ENCODE measurements at regions not wholly inside any gene's neighbourhood (a gene's known extent, or its start where the extent isn't known, plus 50 kb on each side); places are given as distances from the start of the nearest gene placed in this dataset.
A peak's percentile ranks its signal among the peaks of the same experiment; 100 is the strongest.

DNA sequence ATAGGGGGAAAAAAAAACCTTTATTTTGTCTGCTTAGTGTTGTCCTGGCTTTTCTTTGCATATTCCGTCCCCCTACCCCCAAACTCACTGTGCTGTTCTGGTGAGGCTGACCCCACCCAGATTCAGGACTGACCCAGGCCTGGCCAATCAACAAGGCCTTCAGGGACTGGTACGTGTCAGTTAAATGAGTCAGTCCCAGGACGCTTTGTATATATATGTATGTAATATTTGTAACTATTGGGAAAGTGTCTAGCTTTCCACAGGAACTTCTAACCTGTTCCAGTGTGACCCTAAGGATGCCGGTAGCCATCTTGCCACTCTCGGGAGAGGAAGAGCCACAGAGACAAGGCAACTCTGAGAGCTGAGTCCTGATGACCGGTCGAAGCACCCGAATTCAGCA lies 107.4 kb downstream of the VCPKMT start:
- Histone ChIP-seq H3K27ac (ENCODE audit: low read depth, low read length) (peak overlapping the region; percentile 31), H3K9me3 (ENCODE audit: control insufficient read depth, insufficient read depth, low read length) (no peaks in the 10 kb centered on the region), H3K4me3 (ENCODE audit: low read depth, low read length) (no peak overlapping the region), H3K27me3 (ENCODE audit: control insufficient read depth, insufficient read depth, low read length) (no peaks in the 10 kb centered on the region)
- TF ChIP-seq CTCF (IDR thresholded peaks at IDR 0.05; ENCODE audit: low read depth, low read length), result no peak
- ChIA-PET CTCF (interaction anchor here (0.8 to 2.2 kb wide), 2 partner anchors 15 to 147 kb away, joined by 5 to 8 read pairs; no protein-coding TSS in a partner anchor), POLR2A (no interaction called here)
- no peak for DNase-seq (ENCODE audit: low read depth, low spot score)

DNA sequence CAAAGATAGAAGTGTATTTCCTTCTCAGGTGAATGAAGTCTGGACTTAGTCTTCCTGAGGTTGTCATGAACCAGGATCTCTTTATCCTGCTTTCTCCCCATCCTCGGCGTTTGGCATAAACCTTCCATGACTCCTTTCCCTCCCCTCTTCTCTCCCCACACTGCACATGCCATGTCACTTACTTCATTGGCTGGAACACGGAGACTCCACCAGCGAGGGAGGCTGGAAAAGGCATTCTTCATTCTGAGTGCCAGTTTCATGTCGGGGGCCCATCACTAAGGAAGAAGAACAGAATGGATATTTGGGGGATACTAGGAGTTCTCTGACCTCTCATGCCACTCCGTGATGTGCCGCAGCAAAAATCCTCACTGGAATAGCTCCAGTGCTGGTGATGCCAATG lies 105.6 kb downstream of the VCPKMT start:
- ChIA-PET POLR2A (no interaction called here), CTCF (interaction anchor here (2.2 kb wide), 1 partner anchor 148 kb away, joined by 8 read pairs; no protein-coding TSS in a partner anchor)
- H3K27ac ChIP-seq (ENCODE audit: low read depth, low read length), result no peak overlapping the region
- no peak for DNase-seq (ENCODE audit: low read depth, low spot score)
- no peak overlapping the region for H3K4me3 ChIP-seq (ENCODE audit: low read depth, low read length)
- no peak for TF ChIP-seq CTCF (IDR thresholded peaks at IDR 0.05; ENCODE audit: low read depth, low read length)
- H3K27me3 ChIP-seq (ENCODE audit: control insufficient read depth, insufficient read depth, low read length), result no peaks in the 10 kb centered on the region
- no peaks in the 10 kb centered on the region for H3K9me3 ChIP-seq (ENCODE audit: control insufficient read depth, insufficient read depth, low read length)

DNA sequence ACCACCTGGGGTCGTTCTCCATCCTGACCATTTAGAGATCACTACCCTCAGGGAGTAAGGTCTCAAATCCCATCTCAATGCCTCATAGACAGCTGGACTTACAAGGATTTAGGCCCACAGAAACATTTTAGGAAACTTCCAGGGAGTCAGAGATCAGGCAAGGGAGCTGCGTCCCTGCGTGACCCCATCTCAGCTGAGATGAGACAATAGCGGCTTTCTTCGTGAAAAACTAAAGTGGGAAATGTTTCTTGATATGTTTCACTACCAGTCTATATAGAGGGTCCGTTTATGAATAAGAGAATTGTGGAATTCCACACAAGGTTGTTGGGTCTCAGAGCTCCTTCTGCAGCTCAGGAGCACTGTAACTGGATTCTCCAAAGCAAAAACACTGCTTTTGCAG lies 105.1 kb downstream of the VCPKMT start:
- CTCF ChIA-PET, result no interaction called here
- POLR2A ChIA-PET, result no interaction called here
- Histone ChIP-seq H3K27ac (ENCODE audit: low read depth, low read length) (no peak overlapping the region), H3K9me3 (ENCODE audit: control insufficient read depth, insufficient read depth, low read length) (no peaks in the 10 kb centered on the region), H3K4me3 (ENCODE audit: low read depth, low read length) (no peak overlapping the region), H3K27me3 (ENCODE audit: control insufficient read depth, insufficient read depth, low read length) (no peaks in the 10 kb centered on the region)
- TF ChIP-seq CTCF (IDR thresholded peaks at IDR 0.05; ENCODE audit: low read depth, low read length), result no peak
- DNase-seq (ENCODE audit: low read depth, low spot score), result no peak

GRCh38 chr14:50012644-50013043 lies 103.7 kb downstream of the VCPKMT start:
- DNase-seq (ENCODE audit: low read depth, low spot score), result no peak

More at GRCh38 chr14:50012644-50013043, 103.7 kb downstream of the VCPKMT start:
- Histone ChIP-seq H3K4me3 (ENCODE audit: low read depth, low read length) (no peak overlapping the region), H3K27me3 (ENCODE audit: control insufficient read depth, insufficient read depth, low read length) (no peaks in the 10 kb centered on the region), H3K27ac (ENCODE audit: low read depth, low read length) (no peak overlapping the region), H3K9me3 (ENCODE audit: control insufficient read depth, insufficient read depth, low read length) (no peaks in the 10 kb centered on the region)
- TF ChIP-seq CTCF (IDR thresholded peaks at IDR 0.05; ENCODE audit: low read depth, low read length), result 0 out of 2 replicates have a peak, but pooled peaks have one; percentile 20
- ChIA-PET POLR2A (interaction anchor here (0.5 to 1.7 kb wide), 2 partner anchors 11 to 131 kb away, joined by 6 to 7 read pairs; no protein-coding TSS in a partner anchor), CTCF (interaction anchor here (0.8 kb wide), 1 partner anchor 9 kb away, joined by 8 read pairs; no protein-coding TSS in a partner anchor)

All from AG04450 (cell line).